CD4-positive, alpha-beta T cell treated with Interleukin-21 for 1 hour (primary cell): ENCODE measurements at regions not wholly inside any gene's neighbourhood (a gene's known extent, or its start where the extent isn't known, plus 50 kb on each side); places are given as distances from the start of the nearest gene placed in this dataset.
"Not testable (repeated sequence)": the region's sequence is repeated elsewhere in the genome, so short reads cannot be mapped to it uniquely, and the experiment has no call there.

Source experiments
- DNase-seq: peaks from one replicate; pipeline ENCODE4 v3.0.0-alpha.2; 2020

DNA sequence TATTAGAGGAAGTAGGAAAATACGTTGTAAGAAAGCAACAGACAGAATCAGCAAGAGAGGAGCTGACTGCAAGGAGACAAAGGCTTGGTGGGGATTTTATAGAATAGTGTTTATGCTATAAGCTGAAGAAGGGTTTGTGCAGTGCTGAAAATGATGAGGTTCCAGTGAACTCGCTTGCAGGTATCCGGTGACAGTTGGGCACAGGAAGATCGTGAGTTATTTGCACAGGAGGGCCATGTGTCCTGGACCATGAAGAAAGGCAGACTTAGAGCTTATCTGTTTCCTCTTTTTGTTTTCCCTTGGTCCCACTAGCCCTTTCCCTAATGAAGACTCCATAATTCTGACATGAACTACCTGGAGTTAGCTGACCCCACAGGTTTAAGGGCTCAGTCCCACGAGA, 61.4 kb downstream of the NXNL2 start:
- DNase-seq: no peak

DNA sequence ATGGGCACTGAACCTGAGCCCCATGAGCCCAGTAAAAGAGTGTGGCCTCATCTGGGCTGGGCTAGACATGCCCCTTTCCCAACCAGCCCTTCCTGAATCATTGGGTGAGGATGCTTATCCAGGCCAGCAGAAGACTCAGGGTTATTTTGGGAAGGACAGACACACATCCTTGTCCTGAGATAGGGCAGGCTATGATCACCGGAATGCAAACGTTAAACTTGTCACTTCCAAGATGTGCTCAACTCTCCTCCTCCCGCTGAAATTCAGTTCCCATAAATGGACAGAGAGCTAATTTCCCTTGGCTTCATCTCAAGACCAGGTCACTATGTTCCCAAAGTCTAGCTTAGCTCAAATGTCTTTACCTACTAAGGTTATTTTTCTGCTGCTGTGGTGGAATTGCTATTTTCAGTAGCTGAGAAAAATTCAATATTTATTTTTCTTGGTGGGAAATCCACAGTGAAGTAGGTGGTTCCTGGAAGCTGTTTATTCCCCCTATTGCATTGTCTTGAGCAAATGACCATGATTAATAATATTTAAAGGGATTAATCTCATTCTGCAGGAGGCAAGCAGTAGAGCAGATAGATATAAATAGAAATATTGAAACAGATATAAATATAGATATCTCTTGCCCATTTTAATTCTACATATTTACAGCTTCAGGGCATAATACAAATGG, 70.0 kb downstream of the NXNL2 start:
- DNase-seq: no peak

DNA sequence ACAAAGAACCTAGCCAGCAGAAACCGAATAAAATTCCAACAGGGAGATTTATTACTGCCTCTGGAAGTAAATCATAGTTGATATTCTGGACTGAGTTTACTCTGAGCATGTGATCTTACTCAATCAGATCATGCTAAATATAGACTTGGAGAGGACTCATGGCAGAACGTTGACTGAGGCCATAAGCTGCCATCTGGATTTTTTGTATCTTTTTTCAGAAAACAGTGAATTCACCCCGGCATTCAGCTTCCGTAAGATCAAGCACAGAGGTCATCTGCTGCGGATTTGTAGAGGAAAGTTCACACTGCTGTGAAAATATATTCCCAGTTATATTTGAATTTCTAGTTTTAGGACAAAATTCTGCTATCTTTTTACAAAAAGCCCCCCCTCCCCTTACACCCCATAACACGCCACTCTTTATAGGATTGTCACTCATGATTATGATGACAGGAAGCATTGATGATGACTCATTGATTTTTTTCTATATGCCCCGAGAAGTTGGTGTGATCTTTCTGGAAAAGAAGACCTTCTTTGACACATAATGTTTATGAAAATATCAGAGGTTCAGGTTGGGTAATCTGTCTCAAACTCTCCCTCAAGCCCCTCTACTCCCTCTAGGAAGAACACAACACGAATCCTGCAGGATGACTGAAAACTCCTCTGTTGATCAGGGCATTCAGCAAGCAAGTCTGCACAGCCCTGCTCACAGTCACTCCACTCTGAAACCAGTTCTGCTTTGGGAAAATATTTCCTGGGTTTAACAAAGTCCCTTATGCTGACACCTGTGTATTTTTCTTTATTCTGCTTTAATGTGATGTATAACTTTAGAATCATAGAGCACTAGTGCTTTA, 70.8 kb downstream of the NXNL2 start:
- DNase-seq: no peak

DNA sequence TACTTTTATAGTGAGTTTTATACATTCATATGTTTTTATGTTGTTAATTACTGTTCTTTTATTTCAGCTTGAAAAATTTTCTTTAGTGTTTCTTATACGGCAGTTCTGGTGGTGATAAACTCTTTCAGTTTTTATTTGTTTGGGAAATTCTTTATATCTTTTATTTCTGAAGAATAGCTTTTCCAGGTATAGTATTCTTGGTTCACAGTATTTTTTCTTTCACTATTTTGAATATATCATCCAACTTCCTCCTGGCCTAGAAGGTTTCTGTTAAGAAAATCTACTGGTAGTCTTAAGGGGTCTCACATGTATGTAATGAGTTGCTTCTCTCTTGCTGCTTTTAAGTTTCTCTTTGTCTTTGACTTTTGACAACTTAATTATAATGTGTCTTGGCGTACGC, 79.4 kb downstream of the NXNL2 start:
- no peak for DNase-seq

DNA sequence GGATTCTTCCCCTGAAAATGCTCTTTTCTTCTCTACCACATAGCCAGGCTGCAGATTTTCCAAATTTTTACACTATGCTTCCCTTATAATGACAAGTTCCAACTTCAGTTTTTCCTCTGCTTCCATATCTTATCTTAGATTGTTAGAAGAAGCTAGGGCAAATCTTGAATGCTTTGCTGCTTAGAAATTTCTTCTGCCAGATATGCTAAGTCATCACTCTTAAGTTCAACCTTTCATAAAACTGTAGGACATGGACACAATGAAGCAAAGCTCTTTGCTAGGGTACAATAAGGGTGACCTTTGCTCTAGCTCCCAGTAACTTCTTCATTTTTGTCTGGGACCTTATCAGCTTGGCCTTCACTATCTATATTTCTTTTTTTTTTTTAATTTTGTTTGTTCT, 88.7 kb downstream of the NXNL2 start:
- DNase-seq: no peak

DNA sequence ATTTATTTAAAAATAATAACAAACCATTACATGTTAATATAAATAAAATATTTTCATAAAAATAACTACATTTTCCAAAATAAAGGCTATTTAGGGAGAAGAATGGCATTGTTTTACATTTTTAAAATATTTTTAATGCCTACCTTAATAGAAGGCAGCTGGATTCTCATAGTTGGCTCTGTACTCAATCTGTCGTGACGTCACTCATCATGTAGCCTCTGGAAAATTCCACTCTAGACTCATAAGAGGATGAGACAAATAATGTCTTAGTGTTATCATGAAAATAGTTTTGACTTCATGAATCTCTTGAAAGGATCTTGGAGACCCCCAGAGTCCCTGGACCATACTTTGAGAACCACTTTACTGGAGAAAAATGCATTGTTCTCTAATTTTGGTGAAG, 93.1 kb downstream of the NXNL2 start:
- no peak for DNase-seq

DNA sequence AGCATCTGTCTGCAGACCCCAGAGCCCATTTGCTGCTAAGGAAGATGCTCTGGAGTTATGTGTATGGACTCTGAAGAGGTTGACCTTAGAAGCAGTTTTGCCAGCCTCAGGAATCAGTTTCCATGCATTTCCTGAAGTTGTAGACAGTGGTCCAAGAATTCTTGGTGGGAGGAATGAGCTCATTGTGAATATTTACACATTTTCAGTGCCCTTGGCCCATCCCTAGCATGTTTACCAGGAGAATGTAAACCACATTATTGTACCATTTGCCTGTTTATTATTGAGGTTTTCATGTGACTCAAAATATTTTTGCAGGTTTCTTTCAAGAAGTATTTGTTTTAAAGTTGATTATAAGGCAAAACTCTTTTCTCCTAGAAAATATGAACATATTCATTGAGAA, 93.8 kb downstream of the NXNL2 start:
- no peak for DNase-seq

DNA sequence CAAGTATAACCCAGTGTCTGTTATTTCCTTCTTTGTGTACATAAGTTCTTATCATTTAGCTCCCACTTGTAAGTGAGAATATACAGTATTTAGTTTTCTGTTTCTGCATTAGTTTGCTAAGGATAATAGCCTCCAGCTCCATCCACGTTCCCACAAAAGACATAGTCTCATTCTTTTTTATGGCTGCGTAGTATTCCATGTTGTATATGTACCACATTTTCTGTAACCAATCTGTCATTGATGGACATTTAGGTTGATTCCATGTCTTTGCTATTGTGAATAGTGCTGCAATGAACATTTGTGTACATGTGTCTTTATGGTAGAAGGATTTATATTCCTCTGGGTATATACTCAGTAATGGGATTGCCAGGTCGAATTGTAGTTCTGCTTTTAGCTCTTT, 95.6 kb downstream of the NXNL2 start:
- DNase-seq: not testable (repeated sequence)

DNA sequence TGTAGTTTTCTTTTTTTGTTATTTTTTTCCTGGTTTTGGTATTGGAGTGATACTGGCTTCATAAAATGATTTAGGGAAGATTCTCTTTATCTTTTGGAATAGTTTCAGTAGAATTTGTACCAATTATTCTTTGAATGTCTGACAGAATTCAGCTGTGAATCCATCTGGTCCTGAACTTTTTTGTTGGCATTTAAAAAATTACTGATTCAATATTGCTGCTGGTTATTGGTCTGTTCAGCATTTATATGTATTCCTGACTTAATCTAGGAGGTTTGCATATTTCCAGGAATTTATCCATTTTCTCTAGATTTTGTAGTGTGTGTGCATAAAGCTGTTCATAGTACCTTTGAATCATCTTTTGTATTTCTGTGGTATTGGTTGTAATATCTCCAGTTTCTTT, 100.2 kb downstream of the NXNL2 start:
- DNase-seq: no peak

DNA sequence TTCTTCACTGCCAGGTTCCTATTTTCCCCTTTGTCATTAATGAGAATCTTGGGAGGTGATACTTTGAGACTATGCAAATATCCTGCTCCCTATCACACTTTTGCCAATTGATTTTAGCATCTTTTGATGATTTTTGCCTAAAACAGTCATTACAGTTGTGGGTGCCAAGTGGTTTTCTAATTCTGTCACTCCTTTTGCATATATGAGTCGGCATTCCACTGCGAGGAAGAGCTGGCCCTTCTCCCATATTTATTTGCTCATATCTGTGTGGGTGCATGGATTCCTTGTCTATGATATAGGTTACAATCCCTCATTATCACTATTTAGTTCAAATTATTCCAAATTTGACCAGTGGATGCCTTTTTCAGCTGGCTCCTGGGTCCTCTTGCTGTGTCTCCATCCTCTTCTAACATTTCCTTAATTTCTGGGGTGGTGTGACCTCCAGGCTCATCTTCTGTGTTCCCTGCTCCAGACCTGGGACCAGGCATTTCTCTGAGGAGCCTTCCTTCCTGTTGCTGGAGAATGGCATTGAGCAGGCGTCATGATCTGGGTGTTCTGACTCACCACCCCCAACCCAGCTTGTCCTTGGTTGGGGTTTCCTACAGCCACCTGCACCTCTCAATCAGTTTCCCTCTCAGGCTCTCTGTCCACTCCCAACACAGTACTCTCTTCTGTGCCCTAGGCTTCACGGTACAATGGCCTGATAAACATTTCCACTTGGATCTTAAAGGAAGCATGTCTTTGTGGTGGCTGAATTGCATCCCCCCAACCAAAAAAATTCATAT, 106.7 kb downstream of the NXNL2 start:
- DNase-seq: no peak

DNA sequence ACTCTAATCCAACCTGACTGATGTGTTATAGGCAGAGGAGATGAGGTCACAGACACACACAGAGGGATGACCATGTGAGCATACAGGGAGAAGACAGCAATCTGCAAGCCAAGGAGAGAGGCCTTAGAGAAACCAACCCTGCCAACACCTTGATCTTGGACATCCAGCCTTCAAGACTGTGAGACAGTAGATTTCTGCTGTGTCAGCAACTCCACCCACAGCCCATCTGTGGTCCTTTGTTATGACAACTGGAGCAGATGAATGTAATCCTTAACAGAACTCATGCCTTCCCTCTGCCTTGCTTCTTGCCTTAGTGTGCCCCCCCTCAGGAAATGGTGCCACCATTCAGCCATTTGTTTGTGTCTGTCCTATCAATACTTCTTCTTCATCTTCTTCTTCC, 107.4 kb downstream of the NXNL2 start:
- DNase-seq: no peak

DNA sequence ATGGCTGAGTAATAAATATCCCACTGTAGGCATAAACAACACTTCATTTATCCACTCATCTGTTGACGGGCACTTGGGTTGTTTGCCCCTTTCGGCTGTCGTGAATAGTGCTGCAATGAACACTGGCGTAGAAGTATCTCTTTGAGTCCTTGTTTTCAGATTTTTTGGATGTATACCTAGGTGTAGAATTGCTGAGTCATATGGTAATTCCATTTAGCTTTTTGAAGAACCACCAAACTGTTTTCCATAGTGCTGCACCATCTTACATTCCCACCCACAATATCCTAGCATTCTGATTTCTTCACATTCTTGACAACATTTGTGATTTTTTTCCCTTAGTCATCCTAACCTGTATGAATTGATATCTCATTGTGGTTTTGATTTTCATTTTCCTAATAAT, 109.0 kb downstream of the NXNL2 start:
- DNase-seq: no peak

DNA sequence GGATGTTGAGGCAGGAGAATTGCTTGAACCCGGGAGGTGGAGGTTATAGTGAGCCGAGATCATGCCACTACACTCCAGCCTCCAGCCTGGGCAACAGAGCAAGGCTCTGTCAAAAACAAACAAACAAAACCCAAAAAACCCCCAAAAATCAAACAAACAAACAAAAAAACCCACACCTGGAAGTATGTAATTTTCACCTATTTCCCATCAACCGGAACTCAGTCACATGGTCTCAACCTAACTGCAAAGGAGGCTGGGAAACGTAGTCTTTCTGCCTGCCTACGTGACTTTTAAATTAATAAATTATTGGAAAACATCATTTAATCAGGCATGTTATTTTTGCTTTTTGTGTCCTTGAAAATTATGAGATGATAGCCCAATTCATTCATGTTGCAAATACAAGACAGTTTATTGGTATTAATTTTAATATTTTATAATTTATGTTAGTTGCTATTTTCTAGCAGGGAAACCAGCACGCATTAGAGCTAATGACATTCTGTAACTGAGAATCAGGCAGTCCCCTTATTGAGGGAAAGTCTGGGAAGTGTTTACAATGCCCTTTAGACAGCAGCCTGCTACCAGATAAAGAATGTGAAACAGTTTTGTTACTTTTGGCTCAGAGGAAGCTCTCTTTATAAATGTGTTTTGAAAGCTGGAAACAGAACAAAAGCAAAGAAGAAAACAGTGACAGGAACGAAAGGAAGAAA, 110.3 kb downstream of the NXNL2 start:
- no peak for DNase-seq

DNA sequence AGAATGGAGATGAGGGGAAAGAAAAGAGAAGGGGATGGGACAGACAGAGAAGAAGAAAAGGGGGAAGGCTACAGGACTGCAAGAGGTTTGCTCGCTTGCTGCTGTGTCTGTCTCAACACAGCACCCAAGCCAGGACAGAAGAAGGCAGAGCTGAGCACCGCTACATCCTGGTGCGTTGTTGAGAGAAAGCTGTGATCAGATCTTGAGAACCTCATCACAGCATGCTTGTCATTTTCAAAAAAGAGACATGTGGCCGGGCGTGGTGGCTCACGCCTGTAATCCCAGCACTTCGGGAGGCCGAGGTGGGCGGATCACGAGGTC, 110.9 kb downstream of the NXNL2 start:
- DNase-seq: no peak

DNA sequence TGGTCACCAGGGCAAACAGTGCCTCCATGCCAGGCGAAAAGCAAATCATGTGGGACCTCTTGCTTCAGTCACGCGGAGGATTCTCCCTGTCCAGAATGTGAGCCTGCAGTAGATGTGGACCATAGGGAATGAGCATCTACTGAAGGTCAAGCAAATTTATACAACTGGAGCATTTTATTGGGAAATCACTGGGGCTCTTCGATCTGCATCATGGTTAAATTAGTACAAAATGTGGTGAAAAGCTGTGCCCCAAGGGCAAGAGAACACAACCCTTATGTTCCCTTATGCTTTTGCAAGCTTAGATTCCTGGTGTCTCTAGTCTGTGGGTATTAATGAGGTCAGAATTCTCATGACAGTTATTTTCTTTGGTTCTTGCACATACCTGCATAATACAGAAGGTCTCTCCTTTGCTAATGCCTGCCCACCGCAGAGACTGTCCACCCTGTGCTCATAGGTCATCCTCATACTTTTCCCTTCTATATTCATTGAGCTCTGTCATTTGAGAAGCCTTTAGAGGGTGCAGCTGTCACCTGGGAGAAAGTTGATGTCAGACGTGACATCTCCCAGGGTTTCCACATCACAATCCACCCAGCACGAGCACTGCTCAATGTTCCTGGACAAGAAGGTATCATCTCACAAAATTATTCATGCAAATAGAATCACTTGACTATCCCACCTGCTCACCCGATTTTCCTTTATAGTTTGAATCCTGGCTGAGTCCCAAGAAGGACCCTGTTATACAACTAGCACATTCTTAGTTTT, 111.7 kb downstream of the NXNL2 start:
- no peak for DNase-seq

DNA sequence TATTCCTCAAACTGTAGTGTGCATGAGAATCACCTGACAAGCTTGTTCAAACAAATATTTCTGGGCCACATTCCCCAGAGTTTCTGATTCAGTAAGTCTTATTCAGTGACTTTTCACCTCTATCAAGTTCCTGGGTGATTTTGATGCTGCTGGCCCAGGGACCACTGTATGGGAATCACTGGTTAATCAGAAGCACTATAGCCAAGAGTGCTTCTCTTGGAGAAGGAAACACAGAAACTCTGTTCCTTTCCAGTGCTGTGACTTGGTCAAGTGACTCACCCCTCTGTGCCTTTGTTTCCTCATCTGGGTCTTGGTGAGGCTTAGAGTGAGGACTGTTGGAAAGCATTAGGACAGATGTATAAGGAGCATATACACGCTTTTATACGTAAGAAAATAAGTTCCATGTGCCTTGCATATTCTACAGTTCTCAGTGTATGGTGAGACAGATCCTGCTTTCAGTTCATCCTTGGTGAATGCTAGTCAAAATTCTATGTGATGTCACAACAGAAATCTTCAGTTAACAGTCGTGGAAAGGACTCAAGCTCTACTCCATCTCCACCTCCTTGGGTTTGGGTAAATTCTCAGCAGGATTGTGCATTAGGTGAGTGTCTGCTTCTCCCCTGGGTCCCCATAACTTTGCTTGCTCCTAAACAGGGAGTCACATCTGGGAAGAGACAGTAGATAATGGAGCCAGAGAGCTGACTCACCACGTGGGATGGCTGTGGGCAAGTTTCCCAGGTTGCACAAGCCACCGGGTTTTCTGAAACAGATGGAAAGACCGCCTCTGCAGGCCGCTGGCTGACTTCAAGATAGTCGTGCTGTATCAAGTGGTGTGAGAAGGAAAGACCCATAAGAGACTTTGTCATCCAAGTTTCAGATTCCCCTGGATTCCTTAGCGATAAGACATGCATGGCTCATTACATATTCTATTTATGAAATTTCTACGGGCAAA, 117.0 kb downstream of the NXNL2 start:
- DNase-seq: no peak

DNA sequence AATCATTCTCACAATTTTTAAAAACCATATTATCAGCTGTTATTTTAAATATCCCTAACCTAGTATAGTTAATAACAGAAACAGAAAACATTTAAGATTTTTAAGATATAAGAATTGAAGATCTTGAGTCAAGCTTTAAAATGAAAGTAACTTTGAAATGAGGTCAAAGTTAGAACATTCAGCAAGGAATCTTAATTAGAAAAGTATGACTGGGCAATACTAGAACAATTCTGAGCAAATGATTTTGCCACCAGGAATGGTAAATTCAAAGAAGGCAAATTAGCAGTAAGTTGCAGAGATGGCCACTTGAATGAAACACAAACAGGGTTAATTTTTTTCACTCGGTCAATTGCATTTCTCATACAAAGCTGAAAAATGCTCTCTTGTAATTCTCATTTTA, 117.9 kb downstream of the NXNL2 start:
- no peak for DNase-seq

DNA sequence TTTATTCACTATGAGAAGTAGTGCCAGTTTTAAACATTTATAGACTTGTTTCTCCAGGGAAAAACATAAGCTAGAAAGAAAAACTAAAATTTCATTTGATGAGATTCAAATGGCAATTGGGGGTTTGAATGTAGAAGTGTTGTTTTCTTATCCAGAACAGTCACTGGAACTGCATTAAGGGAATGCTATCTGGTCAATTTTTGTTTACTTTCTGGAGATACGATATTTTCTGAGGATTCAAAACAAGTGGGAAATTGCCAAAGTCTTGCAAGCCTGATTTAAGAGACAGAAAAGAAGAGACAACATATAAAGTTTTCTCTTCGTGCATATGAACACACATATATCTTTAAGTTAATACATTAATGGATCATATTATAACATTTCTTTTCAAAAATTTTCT, 118.4 kb downstream of the NXNL2 start:
- DNase-seq: no peak

DNA sequence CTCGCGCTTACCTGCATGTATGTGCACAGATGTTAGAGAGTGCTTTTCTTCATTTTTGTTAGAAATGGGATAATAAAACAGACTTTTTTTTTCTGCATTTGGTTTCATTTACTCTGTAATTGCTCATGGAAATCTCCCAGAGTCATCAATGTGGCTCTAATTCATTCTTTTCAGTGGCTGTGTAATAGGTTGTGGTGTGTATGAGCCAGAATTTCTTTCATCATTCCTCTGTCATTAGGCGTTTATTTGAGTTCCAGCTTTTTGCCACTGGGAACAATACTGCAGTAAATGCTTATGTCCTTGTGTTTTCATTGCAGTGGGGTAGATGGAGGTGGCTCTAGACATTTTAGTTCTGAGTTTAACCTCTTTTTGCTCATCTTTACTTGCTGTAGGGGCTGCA, 118.9 kb downstream of the NXNL2 start:
- DNase-seq: no peak

DNA sequence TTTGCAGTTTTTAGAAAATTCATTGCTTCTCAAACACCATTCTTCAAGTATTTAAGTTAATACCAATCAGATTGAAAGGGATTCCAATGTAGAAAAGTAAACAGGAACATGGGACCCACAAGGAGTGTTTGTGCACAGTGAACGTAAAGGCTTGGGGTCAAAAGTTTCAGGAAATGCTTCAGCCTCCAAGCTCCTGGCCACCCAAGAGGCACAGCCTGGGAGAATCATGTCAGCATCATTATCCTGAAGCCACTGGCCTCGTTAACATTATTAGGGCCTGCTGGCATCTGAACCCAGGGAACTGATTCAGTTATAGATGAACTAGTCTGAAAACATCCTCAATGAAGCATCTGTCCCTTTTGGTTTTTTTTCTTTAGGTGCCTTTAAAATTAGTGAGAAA, 122.9 kb downstream of the NXNL2 start:
- DNase-seq: no peak

DNA sequence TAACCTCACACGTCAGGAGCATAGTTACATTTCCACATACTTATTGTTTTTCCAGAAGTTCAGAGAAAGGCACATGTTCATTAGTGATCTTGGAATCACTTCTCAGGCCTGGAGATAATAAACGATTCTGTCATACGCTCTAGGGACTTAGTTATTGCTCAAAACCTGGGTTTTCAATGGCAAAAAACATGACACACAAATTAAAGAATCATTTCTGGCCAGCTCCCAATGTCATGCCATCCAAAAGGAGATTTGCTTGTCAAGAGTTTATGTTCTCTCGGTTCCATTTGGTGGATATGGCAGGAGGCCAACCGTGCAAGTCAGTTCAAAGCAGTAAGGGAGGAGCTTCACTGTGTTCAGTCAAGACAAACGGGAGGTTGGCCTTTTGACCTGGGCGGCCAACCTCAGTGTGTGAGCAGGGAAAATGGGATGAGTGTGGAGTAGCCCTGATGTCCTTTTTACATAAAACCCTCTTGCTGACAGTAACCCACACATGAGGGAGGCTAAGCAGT, 123.4 kb downstream of the NXNL2 start:
- DNase-seq: no peak
